T-helper 1 cell treated with Interleukin-12 subunit alpha and Interleukin-12 subunit beta and Interleukin-4 antibody, amounts not matched to agents 30 ng/mL and 1 ng/mL, for 36 hours (primary cell): ENCODE measurements at regions not wholly inside any gene's neighbourhood (a gene's known extent, or its start where the extent isn't known, plus 50 kb on each side); places are given as distances from the start of the nearest gene placed in this dataset.

Experiments
- intact Hi-C: fragments of 100-400 bp; cut with micrococcal nuclease; formaldehyde crosslinking; loops from one replicate; pipeline ENCODE4 v1.15.1; 2024

DNA sequence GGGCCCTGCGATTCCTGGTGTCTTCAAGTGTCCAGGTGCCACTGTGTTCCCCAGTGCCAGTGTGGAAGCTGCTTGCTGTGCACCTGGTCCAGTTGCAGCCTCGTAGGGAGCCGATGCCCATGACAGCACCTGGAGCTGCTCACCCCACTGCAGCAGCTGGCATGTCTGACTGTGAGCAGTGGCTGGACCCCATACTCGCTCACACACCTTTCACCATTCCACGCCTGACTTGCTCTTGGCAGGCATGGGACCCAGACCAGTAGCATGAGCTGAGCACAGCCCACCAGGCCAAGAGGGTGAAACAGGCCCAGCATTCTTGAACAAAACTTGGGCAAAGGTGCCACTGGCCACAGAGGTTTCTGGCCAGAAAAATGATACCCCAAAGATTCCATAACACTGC lies 124.5 kb upstream of the THY1 start:
- intact Hi-C loops: no loop called here

DNA sequence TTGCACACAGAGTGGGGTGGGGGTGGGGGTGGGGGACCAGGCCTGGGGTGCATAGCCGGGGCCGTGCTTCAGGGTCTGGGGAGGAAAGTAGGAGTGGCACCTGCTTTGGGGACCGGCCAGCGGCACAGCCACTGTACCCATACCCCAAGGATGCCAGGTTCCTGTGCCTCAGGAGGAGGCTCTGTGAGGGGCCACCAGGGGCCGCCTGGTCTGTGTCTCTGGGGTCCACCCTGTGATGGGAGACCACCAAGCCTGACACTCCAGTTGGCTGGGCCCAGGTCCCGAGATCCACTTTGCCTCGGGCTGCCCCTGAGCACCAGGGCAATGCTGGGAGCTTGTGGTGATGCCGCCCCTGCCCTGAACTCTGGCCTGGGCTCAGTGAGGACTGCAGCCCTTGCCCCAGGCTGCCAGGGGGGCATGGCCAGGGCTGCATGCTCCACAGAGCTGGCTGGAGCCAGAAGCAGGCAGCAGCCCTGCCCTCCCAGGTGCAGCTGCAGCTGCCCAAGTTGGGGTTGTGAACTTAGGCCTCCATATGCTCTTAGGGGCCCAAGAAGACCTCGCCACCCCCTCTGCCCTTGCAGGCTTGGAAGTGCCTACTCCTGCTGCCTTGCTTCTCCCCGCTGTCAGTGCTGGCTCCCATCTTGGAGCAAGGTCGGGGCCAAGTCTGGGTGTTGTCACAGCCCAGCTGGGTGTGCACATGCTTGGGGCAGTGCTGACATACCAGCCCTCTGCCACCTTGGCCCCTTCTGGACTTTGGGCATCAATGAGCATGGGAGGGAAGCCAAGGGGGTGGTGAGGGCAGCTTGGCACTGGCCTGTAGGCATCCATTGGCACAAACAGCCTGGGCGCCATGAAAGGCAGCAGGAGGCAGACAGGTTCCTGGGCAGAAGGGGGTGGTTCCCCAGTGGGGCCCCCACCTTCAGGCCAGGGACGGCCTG lies 123.3 kb upstream of the THY1 start:
- intact Hi-C loops: no loop called here

DNA sequence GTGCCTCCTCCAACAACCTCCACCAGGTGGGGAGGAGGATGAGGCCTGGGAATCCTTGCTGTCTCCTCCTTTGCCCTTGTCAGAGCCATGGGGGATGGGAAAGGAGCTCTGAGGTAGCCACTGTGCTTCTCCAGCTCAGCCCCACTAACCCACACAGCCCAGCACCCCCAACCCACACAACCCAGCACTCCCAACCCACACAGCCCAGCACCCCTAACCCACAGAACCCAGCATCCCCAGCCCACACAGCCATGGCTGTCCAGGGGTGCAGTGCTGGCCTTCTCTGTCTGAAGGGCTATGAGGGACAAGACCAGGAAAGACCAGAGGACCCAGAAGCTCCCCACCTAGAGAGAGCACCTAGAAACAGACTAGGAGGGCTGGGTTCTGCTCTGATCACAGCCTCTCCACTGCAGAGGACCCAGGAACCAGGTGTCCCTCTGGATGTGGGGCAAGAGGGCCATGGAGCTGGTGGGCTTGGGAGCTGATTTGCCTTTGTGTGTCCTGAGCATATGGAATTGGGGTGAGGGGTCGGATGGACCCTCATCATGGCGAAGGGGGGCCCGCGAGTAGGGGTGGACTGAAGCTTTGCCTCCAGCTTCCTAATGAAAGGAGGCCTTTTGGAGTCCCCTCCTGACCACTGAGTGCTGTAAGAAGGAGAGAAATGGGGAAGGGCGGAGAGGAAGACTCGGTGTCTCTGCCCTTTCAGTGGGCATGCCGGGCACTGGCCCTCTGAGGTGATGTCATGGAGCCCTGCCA lies 117.6 kb upstream of the THY1 start:
- intact Hi-C loops: no loop called here

DNA sequence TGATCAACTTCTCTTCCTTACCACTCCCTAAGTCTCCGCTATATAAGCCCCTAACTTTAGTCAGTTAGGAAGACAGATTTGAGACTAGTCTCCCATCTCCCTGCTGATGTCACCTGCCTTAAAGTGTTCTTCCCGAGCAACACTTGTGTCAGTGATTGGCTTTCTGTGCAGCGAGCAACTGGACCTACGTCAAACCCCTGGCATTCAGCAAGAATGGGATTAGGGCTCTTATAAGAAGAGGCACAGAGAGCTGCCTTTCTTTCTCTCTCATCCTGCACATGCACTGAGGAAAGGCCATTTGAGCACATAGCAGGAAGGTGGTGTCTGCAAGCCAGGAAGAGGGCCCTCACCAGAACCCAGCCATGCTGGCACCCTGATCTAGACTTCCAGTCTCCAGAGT lies 116.6 kb upstream of the THY1 start:
- intact Hi-C loops: no loop called here

DNA sequence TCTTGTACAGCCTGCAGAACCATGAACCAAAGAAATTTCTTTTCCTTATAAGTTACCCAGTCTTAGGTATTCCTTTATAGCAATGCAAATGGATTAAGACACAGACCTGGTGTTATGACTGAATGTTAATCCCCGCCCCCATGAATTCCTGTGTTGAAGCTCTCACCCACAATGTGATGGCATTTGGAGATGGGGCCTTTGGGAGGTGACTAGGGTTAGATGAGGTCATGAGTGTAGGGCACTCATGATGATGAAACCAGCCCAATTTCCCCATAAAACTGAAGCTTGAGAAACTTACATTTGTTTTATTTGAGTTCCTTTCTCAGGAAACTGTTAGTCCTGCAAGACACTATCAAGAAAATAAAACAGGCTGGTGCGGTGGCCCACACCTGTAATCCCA lies 115.8 kb upstream of the THY1 start:
- intact Hi-C loops: no loop called here

DNA sequence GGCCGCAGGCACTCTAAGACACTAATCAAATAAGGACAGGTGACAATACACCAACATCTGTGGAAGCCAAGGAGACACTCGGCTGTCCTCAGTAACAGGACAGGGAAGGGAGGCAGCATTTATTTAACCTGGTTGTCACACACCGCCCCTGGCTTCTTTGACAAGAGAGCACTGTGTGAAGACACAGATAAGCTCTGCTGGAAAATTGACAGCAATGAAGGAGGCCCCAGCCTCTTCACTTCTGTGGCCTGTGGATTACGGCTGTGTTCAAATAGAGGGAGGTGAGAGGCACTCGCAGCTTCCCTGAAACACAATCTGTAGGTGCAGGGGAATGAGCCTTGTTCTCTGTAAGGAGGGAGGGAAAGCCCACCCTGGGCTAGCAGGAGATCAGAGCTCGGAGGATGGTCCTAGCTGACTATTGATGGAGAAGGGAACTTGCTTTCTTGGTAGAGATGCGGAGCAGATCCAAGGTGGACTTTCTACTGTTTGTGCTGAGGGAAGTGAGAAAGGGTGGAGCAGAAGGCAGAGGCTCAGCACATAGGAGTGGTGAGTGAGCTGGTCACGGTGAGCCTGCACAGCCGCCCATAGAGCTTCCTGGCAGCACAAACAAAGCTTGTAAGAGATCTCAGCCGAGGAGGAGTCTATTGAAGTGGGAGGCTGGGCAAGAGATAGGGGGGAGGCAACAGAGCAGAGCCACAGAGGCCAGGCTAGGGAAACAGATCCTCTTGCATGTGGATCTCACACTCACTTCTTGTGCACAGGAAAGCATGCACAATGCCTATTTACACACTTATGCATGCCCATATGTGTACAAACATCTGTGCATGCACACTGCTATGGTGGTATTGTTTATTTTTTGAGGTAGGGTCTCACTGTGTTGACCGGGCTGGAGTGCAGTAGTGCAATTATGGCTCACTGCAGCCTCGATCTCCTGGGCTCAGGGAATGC lies 114.6 kb upstream of the THY1 start:
- intact Hi-C loops: no loop called here

DNA sequence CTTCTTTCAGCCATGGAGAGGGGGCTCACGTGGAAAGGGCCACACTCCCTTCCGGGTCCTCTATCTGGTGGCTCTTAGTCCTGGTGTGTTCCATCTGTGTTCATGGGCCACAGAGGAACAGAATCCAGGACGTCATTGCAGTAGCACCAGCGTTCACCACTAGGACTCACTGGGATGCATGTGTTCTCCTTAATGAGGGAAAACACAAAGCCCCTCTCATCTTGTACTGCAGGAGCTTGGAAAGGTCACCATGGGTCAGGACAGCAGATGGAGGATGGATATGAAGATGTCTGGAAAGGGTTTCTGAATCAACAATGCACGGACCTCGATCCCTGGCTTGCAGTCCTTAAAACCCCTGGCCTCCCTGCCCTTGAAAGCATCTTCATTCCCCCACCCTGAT lies 113.8 kb upstream of the THY1 start:
- intact Hi-C loops: no loop called here

DNA sequence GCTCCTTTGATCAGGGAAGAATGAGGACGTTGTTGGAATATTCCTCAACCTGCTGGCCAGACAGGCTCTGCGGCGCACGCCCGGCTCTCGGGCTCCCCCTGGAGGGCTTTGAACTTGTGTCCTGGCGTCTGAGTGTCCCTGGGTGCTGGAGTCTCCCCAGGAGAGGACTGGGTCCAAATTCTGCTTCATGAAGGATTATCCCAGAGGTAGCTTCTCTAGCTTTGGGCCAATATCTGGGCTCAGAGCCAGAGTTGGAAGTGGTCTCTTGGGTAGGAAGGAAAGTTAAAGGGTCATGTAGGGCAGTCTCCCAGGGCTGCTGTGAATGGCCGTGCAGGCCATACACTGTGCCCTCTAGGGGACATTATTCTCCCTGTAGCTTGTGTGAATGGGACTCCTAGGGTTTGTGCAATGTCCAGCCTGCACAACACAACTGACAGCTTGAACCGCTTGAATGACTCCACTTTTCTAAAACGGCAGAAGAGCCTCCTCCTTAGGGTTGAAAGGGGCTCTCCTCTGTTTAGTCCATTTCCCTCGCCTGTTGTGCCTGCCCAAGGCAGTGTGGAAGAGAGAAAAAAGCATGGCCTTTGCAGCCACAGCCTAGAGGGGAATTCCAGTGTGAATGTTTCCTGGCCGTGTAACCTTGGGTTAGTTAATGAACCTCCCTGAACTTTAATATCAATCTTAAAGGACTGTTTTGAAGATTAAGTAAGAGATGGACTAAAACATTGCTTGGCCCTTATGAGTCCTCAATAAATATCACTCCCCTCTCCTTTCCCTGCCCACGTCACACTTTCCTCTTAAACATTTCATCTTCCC lies 111.2 kb upstream of the THY1 start:
- intact Hi-C loops: loop anchor here (1.0 kb wide), 1 partner anchor 53 kb away; no protein-coding TSS in a partner anchor

DNA sequence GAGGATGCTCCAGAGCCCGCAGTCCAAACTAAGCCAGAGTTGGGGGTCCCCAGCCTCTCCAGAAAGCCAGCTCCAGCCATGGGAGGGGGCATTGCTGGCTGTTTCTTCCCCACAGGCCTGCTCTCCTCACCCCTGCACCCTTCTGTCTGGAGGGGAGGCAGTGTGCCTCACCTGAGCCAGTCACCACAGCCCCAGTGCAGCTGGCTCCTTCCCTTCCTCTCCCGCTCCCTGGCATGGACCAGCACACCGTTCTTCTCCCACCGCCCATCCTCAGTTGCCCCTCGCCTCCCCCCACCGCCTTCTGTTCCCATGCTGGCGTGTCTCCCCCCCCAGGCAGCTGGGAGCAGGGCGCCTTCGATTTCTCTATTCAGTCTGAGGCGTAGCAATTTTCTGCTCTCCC lies 110.5 kb upstream of the THY1 start:
- intact Hi-C loops: no loop called here

DNA sequence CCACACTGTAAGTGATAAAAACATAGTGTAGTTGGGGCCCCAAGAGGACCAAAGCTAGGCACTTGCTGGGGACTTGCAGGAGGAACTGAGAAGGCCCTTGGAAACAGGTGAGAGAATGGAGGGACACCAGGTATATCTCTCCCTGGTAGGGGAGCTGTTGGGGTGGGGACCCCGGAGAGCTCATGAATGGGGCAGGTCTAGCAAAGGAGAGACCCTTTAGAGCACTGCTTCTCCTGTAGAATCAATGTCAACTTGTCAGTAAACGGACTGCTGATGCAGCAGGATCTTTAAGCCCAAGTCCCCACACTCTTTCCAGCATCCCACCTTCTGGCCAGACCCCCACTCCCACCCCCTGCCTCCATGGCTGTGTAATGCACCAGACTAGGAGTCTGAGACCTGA lies 109.6 kb upstream of the THY1 start:
- intact Hi-C loops: no loop called here

DNA sequence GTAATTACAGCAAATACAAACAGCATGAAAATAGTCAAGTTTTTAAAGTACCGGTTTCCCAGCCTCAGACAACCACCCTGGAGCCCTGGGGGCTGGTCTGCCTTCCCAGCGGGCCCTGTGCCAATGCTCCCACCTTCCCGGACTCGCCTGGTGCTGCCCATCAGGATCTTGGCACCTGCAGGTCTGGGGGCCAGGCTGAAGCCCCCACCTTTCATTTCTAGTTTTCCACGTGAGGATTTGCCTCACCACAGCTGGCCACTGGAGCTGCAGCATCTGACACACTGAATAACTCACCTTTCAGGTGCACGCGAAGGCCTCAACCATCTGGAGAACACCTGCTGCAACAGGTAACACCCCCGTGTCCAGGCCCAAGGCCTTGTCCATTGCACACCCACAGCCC lies 108.7 kb upstream of the THY1 start:
- intact Hi-C loops: no loop called here

DNA sequence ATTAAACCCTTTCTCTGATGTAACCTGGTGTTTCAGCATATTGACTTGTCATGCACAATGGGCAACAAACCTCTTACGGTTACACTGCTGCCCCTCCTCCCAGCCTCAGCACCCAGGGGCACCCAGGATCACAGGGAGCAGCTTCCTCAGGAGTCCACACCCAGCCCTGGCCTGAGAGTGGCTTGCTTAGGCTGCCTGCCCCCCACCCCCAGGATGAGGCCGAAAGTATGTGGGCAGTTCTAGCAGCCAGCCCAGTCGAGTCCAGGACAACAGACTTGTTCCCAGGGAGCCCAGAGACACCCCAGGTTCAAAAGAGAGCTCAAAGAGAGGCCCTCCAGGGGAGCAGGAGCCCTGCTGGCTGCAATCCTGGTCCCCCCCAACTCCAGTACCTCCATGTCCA lies 108.1 kb upstream of the THY1 start:
- intact Hi-C loops: no loop called here

DNA sequence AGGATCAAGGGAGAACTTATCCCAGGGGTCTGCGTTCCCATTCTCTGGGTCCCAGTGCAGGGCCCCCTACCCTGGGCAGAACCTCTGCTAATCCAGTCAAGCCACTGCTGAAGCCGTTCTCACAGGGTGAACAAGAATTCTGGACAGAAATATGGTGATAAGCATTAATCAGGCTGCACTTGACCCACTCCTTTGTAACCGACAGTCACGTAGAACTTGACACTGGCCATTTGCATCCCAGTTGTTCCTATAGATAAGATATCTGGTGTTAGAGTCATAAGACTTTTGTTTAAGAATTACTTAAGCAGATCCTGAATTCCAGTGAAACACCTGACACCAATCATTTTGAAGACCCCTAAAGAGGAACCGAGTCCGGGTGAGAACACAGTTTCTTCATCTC lies 107.5 kb upstream of the THY1 start:
- intact Hi-C loops: no loop called here

DNA sequence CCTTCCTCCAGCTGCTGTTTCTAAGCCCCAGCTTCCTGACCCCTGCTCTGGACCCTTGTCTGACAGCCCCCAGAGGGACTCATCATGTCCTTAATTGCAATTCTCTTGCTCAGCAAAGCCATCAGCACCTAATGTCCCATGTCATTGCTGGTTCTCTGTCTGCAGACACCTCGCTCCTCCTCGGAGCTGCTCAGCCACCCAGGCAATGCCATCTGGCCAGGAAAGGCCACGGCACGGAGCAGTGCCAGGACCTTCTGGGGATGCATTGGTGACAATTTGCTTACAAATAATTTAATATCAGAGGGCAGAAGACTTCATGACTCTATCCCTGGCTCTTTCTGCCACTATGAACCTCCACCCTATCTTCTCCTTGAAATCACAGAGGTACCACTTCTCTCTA lies 107.0 kb upstream of the THY1 start:
- intact Hi-C loops: no loop called here

DNA sequence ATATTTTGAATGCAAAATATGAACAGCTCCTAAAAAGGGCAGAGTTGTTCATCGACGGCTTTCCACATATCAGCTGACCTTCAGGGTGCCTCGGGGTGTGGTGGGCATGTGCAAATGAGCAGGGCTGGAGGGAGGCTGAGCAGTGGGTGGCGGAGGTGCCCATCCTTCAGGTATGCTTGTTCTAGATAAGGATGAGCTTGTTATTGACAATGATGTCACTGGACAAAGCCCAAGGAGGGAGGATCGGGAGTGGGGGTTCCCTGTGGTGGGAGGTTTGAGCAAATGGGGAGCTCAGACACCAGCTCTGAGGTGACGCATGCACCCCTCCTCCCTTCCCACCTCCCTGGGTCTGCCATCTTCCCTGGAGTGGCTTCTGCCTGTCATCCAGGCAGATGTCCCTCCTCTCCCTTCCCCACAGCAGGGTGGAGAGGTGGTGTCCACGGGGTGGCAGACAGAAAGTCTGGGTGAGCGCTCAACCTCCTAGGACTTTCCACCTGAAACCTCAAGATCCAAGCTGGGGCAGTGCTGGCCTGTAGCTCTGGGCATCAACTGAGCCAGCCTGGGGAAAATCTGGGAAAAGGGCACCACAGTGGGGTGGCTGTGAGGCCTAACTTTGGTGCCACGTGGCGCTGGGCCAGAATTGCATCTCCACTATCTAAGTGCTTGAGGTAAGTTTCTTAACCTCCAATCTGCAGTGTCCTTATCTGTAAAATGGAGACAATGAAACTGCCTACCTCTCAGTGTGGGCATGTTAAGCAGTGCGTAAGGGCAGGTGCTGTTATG lies 106.3 kb upstream of the THY1 start:
- intact Hi-C loops: no loop called here

DNA sequence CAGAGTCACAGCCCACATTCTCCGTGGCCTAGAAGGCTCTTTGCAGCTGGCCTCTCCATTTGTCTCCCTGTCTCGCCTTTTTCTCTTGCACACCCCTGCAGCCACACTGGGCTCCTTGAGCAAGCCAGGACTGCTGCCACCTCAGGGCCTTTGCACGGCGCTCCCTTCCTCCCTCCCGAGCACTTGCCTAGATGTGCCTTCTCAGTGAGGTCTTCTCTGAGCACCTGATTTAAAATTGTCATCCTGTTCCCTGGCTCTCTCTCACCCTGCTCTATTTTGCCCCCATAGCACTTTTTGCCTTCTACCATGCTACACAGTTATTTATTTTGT lies 102.9 kb upstream of the THY1 start:
- intact Hi-C loops: no loop called here

DNA sequence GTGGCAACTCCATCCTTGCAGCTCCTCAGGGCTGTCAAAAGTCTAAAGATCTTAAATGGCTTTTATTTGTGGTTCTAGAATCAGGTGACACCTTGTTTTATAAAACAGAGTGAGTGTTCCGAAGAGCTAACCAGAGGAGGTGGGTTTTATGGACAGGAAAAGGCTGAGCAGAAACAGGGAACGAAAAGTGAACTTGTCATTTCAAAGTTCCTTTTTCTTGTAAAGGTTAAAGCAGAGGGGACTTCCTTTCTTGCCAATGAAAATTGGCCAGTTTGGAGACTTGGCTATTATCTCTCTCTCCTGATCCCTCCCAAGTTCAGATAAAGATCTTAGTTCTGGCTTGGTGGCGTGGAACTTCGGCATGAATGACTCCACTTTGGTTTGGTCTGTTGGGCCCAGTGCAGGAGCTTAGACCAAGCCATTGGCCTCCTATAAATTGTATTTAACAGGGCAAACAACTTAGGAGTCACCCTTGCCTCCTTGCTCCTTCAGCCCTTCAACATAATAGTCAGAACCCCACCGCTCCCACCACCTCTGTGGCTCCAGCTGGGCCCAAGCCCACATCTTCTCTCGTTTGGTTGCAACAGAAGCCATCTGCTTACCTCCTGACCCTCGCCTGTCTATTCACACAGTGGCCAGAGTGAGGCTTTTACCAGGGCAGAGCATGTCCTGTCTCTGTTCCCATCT lies 102.4 kb upstream of the THY1 start:
- intact Hi-C loops: no loop called here

DNA sequence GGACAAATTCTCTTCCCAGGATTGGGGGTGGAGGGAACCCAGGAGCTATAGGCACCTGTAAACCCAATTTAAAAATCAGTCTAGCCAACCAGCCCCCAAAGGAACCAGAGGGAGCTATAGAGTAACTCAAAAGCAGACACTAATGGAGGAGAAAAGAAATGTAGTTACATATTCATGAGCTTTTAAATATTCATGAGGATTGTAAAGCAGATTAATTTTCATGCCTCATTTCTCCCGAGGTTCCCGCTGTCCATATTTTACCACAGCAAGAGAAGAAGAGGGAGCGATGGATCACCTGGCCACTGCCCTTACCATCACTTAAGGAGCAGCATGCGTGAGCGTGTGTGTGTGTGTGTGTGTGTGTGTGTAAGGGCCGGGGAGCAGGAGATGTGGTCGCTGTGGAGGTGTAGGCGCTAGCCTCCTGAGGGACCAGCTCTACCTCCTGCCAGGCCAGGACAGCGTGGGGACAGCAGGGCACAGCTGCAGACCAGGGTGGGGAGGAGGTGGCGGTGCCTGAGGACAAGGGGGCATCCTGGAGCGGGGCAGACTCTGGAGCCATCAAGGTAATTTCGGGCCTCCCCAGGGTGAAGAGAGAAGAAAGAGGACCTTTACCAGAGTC lies 100.7 kb upstream of the THY1 start:
- intact Hi-C loops: no loop called here

DNA sequence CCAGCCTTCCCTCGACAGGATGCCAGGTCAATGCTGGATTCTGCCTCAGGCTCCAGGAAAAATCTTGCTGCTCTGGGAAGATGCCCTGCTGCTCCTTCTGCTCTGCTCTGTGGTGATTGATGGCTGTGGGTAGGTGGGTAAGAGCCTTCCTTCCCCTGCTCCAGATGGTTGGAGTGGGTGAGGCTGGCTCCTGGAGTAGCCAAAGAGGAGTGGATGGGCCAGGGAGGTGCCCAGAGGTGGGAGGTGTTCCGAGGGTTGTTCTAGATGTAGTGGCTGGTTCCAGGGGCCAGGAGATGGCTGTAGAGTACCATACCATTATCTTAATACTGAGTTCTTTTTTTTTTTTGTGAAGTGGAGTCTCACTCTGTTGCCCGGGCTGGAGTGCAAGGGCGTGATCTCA lies 99.6 kb upstream of the THY1 start:
- intact Hi-C loops: no loop called here
